HG02678 (cell line): ENCODE measurements at regions not wholly inside any gene's neighbourhood (a gene's known extent, or its start where the extent isn't known, plus 50 kb on each side); places are given as distances from the start of the nearest gene placed in this dataset.

Source experiments
- ATAC-seq: cut with Tn5 transposase; IDR thresholded peaks from one replicate; pipeline ENCODE4 v1.9.1; 2021; ENCODE audit warnings: mild to moderate bottlenecking, moderate library complexity; ENCODE audit not compliant: unreplicated experiment

DNA sequence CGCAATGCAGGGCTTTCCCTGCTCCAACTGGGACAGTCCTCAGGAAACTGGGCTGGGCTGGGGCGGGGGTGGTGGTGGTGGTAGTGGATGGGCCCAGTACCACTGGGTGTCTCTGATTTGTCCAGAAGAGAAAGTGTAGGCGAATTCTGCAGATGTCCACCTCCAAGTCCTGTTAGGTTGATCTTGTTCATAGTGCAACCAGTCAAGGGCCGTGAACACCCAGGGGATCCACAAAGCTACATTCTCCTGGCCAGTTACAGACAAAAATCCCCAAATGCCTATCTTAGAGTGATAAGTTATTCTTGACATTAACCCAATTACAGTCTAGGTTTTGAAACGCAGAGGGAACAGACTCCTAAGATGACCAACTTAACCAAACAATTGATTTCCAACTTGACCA is 97.5 kb upstream of the SHB start:
- ATAC-seq, result no peak

DNA sequence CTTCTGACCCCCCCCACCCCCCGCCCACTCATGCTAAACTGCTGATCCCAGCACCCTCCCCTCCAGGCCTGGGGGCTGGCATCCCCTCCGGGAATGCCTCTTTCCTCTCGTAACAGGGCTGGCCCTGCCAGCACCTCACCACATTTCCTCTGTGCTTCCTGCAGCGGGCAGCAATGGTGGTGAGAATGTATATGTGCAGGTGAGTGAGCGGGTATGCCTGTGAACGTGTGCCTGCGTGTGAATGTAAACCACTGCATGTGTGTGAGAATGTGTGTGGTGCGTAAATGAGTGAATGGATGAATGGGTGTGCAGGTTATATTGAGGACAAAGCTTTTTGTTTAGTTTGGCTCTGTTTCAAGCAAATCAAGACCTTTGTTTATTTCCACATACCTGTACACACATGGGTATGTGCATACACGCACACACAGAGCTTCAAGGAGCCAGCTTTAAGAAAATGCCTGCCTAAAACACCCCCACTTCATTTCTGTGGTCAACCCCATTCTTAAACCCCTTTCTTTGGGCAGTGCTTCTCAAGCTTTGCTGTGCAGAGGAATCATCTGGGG is 95.7 kb upstream of the SHB start:
- ATAC-seq, result no peak

DNA sequence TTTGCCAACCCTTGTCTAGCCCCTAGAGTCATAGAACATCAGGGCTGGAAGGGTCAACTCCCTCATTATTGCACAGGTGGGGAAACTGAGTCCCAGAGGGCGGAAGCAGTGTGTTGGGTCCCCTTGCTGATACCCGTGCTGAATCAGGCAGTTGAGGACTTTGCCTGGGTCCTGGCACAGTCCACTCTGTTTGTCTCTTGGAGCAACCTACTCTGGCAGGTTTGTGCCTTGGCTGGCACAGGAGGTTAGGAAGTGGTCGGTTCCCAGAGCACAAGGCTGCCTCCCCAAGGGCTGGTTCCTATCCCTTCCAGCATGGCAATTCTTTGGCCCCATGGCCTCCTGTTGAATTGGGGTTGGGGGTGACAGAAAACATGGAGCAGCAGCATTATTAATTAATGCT is 94.5 kb upstream of the SHB start:
- no peak for ATAC-seq

DNA sequence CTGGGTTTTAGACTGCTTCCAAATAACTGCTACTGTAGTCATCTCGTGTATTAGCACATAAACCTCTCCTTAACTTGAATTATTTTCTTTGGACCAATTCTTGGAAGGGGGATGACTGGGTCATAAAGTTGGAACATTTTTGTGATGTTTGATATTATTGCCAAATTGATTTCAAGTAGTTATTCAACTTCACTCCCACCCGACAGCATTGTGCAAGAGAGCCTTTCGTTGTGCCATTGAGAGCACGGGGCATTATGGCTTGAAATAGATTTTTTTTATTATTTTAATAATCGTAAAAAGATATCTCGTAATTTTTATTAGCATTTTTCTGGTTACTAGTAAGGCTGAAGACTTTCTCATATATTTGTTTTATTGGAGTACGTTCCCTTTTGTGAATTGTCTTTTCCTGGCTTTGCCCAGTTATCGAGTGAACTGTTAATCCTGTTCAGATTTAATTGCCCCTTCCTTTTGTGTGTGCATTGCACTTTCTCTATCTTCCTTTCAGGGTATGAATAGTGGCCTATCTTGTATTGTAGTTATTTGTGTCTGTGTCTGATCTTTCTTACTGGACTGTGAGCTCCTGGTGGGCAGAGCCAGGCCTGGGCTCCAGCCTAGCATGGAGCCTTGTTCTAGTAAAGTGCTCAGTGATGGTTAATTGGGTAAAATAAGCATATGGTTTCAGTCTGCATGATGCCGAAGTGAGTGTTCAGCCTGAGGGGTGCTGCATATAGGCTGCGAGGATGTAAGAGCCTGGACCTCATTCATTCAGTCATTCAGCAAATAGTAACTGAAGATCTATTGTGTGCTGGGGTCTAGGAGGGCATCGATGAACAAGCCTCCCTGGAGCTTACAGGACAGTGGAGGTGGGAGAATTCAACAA is 93.5 kb upstream of the SHB start:
- ATAC-seq, result no peak

DNA sequence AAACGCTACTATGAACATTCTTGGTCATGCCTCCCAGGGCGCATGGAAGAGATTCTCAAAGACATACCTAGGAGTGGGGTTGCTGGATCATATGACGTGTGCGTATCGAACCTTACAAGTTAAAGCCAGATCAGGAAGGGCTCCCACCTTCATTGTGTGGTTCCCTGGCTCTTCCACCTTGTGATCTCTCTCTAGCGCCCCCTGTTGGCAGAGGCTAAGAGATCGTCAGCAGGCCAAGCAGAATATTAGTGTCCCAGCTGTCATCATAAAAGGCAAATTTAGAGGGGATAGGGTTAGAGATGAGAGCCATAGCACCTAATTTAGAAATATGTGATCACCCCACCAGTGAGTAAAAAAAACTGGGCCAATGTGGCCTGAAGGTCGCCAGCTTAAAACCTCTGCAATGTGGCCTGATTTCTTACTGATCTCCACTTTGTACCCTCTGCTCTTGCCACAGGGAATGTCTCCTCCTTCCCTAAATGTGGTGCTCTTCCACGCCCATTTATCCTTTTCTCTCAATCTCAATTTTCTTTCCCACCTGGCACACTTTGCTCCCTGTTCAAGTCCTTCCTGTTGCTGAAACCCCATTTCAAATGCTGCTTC is 91.7 kb upstream of the SHB start:
- ATAC-seq, result peak; percentile 47

DNA sequence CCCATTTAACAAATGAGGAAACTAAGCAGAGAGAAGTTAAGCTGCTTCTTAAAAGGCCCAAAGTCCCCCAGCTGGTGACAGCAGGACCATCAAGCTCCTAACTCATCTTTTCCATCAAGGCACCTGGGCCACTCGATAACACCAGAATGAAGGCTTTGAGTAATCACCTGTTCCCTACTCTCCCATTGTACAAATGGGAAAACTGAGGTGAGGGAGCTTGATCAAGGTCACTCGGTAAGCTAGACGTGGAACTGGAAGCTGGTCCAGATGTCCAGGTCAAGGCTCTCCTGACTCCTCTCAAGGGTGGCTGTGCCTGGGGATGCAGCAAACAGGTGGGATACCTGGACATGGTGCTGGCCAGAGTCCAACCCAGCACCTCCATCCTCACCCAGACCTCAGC is 90.6 kb upstream of the SHB start:
- no peak for ATAC-seq

DNA sequence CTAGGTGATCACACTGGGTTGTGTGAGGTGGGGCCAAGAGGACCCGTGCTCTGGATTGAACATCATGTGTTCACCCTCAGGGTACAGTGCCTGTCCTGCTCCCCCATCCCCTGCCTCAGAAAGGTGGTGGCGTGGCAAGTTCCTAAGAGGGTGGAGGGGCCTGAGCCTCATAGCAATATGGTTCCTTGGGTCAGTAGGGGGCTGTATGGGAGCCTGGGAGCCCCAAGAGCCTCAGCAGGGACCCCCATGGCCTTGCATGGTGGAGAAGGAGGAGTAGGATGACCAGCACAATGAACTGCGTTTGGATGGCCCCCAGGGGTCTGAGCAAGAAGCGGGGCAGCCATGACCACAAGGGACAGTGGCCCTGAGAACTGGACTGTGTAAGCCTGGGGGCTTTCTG is 89.6 kb upstream of the SHB start:
- no peak for ATAC-seq

DNA sequence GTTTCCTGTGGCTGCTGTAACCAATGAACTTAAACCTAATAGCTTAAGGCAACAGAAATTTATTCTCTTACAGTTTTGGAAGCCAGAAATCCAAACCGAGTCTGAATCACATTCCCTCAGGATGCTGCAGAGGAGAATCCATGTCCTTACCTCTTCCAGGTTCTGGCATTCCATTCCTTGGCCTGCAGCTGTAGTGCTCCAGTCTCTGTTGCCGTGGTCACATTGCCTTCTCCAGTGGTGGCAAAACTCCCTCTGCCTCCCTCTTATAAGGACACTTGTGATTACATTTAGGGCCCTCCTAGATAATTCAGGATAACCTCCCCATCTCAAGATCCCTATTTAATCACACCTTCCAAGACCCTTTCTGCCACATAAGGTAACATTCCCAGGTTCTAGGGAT is 88.7 kb upstream of the SHB start:
- no peak for ATAC-seq

DNA sequence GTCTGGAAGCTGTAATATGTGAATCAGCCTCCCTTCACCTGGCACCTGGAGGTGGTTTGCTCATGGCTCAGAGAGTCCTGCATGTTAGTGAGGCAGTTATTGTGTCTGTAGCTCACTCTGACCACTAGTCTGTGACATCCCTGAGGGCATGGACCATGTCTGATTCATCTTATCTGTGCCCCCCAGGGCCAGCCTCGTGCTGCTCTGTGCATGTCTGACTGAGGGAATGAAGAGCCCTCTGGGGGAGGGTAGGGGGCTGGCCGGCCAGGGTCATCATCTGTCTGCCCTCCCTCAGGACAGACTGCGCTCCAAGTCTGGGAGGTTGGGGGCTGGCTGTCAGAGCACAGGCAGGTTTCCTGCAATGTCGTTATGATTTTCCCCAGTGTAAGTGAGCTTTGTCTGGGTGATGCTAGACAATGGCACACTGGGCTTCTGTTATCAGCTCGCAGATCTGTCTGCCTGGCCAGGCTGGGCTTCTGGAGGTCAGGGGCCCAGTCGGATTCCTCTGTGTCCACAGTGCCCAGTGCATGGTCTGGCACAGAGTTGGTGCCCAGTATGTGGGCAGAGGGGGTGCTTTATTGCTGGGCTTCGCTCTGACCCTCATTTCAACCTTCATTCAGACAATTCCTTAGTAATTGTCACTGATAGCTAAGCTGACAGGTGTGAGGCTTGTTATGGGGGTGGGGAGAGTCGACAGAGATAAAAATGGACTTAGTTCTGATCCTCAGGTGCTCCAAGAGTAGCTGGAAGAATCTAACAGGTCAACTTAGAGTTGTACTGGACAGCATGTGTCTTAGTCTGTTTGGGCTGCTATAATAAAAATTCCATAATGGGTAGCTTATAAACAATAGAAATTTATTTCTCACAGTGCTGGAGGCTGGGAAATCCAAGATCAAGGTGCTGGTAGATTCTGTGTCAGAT is 85.7 kb upstream of the SHB start:
- ATAC-seq, result no peak

DNA sequence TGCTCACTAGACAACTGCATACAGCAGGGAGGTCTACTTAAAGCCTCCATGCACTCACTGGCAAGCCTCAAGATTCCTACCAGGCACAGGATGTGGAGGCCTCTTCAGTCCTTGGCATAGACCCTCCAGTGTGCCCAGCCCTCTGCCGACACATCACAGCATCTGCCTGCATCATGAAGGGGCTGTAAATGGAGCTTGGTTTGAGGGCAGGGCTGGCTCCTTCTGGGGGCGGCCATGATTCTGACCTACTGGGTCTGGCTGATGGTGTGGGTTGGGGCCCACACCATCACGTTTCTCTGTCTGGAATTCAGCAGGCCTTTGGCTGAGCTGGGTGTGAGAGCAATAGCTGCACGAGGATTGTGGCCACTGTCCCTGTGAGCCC is 84.9 kb upstream of the SHB start:
- ATAC-seq, result no peak

DNA sequence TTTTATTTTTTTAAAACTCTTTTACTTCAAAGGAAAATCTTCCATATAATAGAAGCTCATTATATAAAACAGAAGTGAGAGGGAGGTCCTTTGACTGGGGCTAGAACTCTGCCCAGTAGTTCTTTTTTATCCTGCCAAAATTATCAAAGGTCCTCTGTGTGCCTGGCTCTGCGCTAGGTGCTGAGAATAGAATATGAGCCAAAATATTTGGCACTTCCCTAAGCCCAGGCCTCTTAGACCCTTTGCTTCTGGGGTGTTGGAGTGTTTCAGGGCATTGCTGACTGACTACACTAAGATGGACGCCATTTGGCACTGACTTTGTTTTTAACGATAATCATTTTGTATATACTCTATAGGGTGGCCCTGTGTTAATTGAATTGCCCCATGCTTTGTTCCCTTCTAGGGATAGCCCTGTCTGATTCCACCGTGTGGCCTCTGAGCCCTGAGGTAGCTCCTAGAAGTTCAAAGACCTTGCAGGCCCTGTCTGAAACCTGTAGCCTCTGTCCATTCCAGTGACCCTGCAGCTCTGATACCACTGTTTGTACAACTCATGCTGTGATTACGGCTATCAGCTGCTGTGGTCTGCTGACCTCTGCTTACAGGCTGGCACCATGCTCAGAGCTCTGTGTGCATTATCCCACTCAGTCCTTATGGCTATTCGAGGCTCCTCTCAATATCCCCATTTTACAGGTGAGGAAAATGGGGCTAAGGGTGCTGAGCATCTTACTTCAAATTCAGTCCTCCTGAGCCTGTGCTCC is 84.3 kb upstream of the SHB start:
- ATAC-seq, result no peak

DNA sequence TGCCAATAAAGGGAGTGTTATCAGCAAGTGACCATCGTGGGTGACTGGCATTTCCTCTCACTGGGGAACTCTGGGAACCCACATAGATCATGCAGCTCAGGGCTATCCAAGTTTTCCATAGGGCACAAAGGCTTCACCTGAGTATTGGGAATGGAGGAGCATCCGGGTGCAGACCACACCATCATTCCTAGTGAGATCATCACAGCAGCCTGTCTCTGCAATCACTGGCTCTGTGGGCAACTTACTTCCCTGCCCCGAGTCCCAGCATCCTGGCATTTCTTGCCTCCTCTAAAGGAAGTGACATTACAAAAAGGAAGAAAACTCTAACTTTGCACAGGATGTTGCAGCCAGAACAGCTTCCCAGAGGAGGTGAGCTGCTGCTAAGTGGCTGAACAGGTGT is 80.6 kb upstream of the SHB start:
- no peak for ATAC-seq

DNA sequence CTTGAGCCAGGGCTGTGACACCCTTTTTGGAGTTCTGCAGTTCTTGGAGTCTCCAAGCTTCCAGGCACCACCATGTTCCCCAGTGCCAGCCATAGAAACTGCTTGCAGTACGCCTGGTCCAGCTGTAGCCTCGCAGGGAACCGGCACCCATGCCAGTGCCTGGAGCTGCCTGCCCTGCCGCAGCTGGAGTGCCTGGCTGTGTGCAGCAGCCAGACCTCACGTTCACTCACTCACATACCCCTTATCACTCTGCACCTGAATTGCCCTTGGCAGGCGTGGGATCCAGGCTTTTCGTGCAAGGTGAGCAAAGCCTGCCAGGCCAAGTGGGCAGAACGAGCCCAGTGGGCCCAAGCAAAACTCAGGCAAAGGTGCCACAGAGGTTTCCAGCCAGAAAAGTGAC is 77.8 kb upstream of the SHB start:
- ATAC-seq, result no peak

DNA sequence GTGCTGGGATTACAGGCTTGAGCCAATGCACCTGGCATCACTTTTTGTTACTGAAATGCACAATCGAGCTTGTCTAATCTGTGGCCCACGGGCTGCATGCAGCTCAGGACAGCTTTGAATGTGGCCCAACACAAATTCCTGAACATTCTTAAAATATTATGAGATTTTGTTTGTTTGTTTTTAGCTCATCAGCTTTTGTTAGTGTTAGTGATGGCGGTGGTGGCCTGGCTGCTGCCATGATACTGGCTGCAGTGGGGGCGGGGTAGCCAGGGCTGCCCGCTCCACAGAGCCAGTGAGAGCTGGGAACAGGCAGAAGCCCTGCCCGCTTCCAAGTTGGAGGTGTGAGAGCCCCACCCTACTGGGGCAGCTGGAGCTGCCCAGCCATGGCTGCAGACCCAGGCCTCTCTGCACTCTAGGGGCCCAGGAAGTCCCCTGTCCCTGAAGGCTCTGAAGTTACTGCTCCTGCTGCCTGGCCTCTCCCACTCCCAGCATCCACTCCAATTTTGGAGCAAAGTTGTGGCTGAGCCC is 76.6 kb upstream of the SHB start:
- ATAC-seq, result no peak

DNA sequence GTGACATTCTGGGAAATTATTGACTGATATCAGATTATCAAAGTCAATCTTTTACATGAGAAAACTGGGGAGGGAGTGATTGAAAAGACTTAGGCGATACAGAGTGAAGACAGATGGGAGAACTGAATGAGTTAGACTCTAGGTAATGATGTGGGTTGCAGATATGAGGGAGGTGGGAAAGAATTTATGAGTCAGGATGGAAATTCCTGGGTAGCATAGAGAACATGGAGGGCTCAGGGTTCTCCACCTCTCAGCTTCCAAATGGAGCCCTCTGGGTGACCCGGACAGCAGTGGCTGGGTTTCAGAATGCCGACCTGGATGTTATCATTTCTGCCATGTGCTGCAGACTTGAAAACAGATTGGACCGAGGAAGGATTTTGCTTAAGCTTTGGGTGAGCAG is 75.4 kb upstream of the SHB start:
- no peak for ATAC-seq

DNA sequence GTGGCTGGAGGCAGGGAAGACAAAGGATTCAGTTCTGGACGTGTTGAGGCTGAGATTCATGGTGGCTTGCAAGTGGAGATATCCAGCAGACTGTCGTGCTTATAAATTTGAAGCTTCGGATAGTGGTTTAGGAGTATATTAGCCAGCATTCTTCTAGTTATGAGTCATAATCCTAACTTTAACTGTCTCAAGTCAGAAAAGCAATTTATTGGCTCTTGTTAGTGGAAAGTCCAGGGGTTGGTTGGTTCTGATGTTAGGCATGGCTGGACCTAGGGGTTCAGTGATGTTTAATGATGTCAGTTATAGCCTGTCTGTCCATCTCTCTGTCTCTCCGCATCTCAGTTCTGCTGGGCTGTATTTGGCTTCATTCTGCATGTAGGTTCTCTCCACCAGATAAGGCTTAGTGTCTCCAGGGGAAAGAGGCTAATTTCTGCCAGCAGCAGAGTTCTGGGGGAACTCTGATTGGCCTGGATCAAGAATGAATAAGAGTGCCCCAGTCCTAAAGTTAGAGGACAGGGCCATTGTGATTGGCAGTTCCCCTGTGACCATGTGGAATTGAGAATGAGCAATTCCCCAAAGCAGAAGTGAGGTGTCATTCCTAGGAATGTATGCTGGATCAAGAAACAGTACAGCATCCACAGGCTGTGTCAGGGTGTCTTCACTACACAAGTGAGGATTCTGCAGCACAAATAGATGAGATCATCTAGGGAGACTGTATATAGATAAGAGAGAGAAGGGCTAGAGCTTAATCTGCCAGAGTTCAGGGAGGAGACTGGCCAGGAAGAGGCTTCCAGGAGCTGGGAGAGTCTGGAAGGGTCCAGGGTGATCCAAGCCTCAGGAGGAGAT is 72.9 kb upstream of the SHB start:
- no peak for ATAC-seq

DNA sequence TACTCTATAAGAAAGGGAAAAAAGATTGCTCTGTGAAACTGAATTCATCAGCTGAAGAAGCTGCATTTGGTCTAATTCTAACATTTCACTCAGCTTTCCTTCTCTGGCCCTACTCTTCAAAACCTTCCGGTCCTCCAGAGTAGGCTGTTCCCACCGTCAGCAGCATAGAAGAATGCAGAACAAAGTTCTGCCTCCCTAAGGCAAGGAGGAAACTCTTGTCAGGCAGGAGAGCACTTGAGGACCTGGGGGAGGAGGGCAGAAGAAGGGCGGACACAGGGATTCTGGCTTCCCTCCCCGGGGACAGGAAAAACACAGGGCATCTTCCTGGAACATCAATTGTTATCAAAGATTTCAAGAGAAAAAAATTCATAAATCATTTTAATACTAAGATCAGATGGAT is 69.2 kb upstream of the SHB start:
- ATAC-seq, result no peak

DNA sequence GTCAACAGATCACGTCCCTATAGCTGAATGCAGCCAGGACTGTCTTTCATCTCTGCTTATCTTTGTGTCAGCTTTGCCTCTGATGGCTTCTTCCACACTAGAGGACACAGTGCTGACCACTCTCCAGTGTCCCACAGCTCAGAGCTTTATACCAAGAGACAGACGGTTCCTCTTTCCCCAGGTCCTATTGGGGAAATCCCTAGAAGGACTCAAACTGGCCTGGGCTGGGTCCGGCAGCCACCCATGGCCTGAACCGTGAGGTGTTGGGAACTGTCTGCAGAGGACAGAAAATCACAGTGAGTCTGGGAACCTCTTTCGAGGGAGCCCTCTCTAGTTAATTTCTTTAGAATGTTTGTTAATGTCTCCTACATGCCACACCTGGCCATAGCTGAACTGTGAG is 68.3 kb upstream of the SHB start:
- no peak for ATAC-seq

DNA sequence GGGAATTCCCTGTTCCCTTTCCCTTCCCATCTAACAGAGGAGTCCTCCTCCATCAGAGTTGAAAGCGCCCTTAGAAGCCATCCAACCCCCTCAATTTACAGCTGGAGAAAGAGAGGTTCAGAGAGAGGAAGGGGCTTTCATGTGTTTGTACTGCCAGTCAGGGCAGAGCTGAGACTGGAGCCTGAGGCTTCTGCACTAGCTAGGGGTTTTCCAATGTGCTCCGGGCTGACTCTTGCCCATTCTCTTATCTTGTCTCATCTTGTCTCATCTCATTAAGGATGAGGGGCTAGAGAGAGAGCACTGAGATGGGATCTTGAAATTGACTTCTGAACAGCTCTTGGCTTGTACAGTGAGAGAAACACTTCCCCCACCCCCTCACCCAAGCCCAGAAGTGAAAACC is 67.4 kb upstream of the SHB start:
- no peak for ATAC-seq
